Umbilical cord (tissue), 1 donor: ENCODE measurements at regions not wholly inside any gene's neighbourhood (a gene's known extent, or its start where the extent isn't known, plus 50 kb on each side); places are given as distances from the start of the nearest gene placed in this dataset.
"Not testable (repeated sequence)": the region's sequence is repeated elsewhere in the genome, so short reads cannot be mapped to it uniquely, and the experiment has no call there.

Source experiments
- DNase-seq: peaks from one replicate; pipeline ENCODE4 v3.0.0-alpha.2; 2015; ENCODE audit warnings: low spot score

GRCh38 chr3:73177827-73178226 lies 116.4 kb downstream of the EBLN2 start:
- no peak for DNase-seq

DNA sequence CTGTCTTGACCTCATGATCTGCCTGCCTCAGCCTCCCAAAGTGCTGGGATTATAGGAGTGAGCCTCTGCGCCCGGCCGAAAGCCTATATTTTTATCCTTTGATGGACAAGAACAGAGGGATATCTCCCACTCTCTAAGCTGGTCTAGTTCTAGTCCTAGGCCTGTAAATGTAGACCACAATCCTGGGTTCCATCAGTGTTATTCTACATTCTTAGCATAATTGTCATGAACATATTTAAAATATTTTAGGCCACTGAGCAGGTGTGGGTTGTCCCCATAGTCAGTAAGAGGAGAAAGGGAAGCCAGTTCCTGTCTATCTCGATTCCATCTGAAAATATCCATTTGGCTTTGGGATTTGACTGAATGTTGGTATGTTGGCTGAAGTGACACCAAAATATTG lies 118.1 kb downstream of the EBLN2 start:
- DNase-seq, result no peak

- no peak for DNase-seq
These were observed 125.3 kb downstream of the EBLN2 start for GRCh38 chr3:73186741-73187140.

DNA sequence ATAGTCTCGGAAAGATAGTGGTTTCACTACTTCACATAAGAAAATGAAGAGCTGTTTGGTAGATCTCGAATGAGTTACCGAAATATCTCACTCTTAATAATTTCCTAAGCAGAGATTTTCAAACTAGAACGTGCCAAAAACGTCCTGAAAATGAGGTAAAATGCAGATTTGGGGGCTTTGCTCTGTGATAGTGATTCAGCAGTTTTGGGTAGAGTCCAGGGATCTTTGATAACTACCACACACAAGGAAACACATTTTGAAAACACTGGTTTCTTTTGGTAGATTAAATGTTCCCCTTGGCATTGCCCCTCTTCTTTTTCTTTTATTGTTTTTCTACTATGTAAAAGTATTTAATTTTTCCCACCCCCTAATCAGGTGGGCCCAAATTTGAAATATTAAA lies 125.9 kb downstream of the EBLN2 start:
- DNase-seq, result peak; percentile 6

GRCh38 chr3:73188707-73189106 lies 127.2 kb downstream of the EBLN2 start:
- no peak for DNase-seq

DNA sequence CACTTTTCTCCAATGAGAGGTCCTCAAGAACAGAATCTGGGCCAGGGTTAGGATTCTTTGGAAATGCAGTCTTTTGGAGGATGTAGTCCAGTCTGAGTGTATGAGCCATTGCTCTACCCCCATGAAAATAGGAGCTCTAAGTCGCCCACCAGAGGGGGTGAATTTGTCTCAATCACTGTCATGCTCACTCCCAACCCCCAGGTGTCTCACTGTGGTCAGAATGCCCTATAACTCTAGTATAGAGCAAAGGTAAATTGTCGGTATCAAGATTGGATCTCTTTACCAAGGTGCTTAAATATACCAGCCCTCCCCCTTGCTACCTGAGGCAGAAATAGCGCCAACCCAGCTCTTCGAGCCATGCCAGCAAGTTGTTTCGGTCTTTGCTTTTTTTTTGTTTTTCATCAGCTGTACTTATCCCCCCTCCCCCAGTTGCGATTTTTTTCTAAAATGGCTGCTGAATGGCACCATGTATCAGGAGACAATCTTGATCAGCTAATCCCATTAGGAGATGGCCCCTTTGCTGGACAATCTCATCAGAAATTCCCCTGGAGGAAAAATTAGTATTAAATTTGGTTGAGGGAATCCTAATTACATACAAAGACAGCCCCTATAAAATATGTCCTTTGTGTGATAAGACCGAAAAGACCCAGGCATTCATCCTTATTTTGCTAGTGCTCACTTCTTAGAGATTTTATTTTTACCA lies 130.7 kb downstream of the EBLN2 start:
- DNase-seq, result no peak

DNA sequence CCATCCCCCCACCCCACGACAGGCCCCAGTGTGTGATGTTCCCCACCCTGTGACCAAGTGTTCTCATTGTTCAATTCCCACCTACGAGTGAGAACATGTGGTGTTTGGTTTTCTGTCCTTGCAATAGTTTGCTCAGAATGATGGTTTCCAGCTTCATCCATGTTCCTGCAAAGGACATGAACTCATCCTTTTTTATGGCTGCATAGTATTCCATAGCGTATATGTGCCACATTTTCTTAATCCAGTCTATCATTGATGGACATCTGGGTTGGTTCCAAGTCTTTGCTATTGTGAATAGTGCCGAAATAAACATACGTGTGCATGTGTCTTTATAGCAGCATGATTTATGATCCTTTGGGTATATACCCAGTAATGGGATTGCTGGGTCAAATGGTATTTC lies 132.5 kb downstream of the EBLN2 start:
- DNase-seq, result not testable (repeated sequence)

GRCh38 chr3:73197187-73197586 lies 135.7 kb downstream of the EBLN2 start:
- no peak for DNase-seq

- no peak for DNase-seq
These were observed 141.6 kb downstream of the EBLN2 start for GRCh38 chr3:73203101-73203500.

GRCh38 chr3:73203633-73204032 lies 142.2 kb downstream of the EBLN2 start:
- no peak for DNase-seq

- peak; percentile 27 for DNase-seq
These were observed 143.4 kb downstream of the EBLN2 start for GRCh38 chr3:73204841-73205240.

DNA sequence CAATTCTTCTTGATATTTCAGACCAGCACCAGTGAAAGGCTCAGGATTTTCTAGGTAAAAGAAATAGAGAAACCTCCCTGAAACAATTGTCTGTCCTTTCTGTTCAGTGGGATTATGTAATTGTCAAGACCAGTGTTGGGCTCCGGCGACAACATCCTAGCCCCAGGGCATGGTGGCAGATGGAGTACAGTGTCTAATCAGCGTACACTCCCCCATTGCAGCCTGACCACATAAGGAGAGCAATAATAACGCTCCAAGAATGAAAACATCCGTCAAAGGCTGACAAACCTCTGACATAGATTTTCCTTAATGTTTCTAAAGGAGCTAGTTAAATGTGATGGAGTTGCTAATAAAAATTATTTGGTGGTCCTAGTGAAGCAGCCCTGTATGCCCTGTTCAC lies 144.6 kb downstream of the EBLN2 start:
- DNase-seq, result no peak

GRCh38 chr3:73207946-73208440 lies 146.5 kb downstream of the EBLN2 start:
- DNase-seq, result no peak

DNA sequence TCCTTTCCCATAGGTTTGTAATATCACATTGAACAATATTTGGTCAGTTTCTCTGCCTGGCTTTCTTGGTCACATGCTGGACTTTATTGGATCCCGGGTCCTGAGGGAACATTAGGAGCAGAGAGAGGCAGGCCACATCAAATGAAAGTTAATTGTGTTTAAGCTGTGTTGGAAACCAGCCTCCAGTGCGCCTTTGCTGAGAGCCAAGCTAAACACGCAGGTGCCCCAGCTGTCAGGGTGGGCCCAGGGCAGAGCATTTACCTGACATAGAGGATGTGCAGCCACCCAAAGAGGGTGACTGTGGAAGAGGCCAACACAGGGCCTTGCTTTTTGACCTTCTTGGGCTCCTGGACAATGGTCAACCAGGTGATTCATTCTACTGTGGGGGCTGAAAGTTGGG lies 149.3 kb downstream of the EBLN2 start:
- DNase-seq, result no peak

GRCh38 chr3:73212683-73213082 lies 151.2 kb downstream of the EBLN2 start:
- DNase-seq, result no peak

GRCh38 chr3:73213896-73214295 lies 152.4 kb downstream of the EBLN2 start:
- DNase-seq, result no peak

DNA sequence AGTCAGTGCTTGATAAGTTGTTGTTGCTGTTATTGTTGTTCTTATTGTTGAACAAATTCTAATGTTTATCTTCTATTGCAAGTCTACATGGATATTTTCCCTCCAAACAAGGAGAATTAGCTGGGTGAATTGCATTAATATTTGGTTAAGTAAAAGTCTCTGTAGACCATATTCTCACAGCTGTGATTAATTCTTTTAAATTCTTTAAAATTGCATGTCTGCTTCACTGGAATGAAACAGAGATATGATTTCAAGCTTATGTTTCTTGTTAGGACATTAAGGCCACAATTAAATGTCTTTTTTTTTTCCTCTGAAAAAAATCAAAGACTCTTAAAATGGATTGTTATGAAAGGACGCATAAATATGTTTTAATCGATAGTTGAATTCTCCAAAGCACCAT lies 153.4 kb downstream of the EBLN2 start:
- no peak for DNase-seq

- DNase-seq, result peak; percentile 52
These were observed 153.8 kb downstream of the EBLN2 start for GRCh38 chr3:73215281-73215680.

GRCh38 chr3:73215901-73216300 lies 154.4 kb downstream of the EBLN2 start:
- peak; percentile 53 for DNase-seq

GRCh38 chr3:73216310-73216709 lies 154.9 kb downstream of the EBLN2 start:
- peak; percentile 15 for DNase-seq

GRCh38 chr3:73222126-73222525 lies 160.7 kb downstream of the EBLN2 start:
- DNase-seq, result no peak

- DNase-seq, result no peak
These were observed 163.8 kb downstream of the EBLN2 start for GRCh38 chr3:73225146-73225855.

- peak; percentile 41 for DNase-seq
These were observed 164.5 kb downstream of the EBLN2 start for GRCh38 chr3:73225991-73226390.
